GDM1 (cell line): ENCODE measurements at regions not wholly inside any gene's neighbourhood (a gene's known extent, or its start where the extent isn't known, plus 50 kb on each side); places are given as distances from the start of the nearest gene placed in this dataset.

Experiments
- DNase-seq: peaks from one replicate; lab custom pipeline; 2025; lab: John Stamatoyannopoulos, UW

- DNase-seq = no peak
Observed at GRCh38 chr2:217521820-217522219, 481.0 kb downstream of the TNS1 start.

GRCh38 chr2:217520356-217521010 is 482.3 kb downstream of the TNS1 start:
- no peak for DNase-seq

- DNase-seq = no peak
Observed at GRCh38 chr2:217517402-217517801, 485.4 kb downstream of the TNS1 start.

- no peak for DNase-seq
Observed at GRCh38 chr2:217515615-217516309, 487.0 kb downstream of the TNS1 start.

GRCh38 chr2:217513258-217513657 is 489.5 kb downstream of the TNS1 start:
- DNase-seq = no peak

GRCh38 chr2:217512728-217513127 is 490.1 kb downstream of the TNS1 start:
- DNase-seq = no peak

- DNase-seq = no peak
Observed at GRCh38 chr2:217512259-217512658, 490.5 kb downstream of the TNS1 start.

- DNase-seq = no peak
Observed at GRCh38 chr2:217511850-217512249, 490.9 kb downstream of the TNS1 start.

GRCh38 chr2:217510771-217511291 is 492.0 kb downstream of the TNS1 start:
- peak; percentile 24 for DNase-seq

GRCh38 chr2:217505303-217505702 is 497.5 kb downstream of the TNS1 start:
- DNase-seq = no peak

GRCh38 chr2:217501887-217502286 is 500.9 kb downstream of the TNS1 start:
- DNase-seq = no peak

- no peak for DNase-seq
Observed at GRCh38 chr2:217497843-217498377, 504.9 kb downstream of the TNS1 start.

GRCh38 chr2:217494557-217494956 is 508.2 kb downstream of the TNS1 start:
- no peak for DNase-seq

GRCh38 chr2:217491271-217491670 is 511.5 kb downstream of the TNS1 start:
- DNase-seq = no peak

GRCh38 chr2:217489145-217489960 is 513.4 kb downstream of the TNS1 start:
- no peak for DNase-seq

GRCh38 chr2:217484046-217484445 is 518.7 kb downstream of the TNS1 start:
- no peak for DNase-seq

GRCh38 chr2:217482056-217482710 is 520.6 kb downstream of the TNS1 start:
- no peak for DNase-seq

GRCh38 chr2:217481577-217481976 is 521.2 kb downstream of the TNS1 start:
- no peak for DNase-seq

- DNase-seq = no peak
Observed at GRCh38 chr2:217479566-217479965, 523.2 kb downstream of the TNS1 start.

- no peak for DNase-seq
Observed at GRCh38 chr2:217478831-217479455, 523.9 kb downstream of the TNS1 start.

GRCh38 chr2:217477583-217477982 is 525.2 kb downstream of the TNS1 start:
- DNase-seq = no peak
